ENCODE measurements at regions not wholly inside any gene's neighbourhood (a gene's known extent, or its start where the extent isn't known, plus 50 kb on each side); places are given as distances from the start of the nearest gene placed in this dataset.

DNA sequence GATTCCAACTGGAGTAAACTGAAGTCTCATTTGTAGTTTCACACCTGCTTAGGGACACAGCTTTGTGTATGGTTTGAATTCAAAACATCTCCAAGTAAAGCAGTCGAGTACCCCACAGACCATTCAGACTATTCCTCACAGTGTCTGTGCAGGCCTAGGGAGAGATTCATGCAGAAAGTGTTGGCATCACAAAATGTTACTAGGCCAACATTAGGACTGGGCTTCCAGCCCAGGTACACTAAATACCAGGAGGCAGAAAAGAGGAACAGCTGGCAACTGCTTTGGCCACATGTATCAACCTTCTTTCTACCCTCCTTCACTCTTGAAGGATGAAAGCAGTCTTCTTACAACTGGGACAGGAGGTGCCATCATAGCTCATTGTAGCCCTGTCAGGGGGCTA, 270.4 kb upstream of the TMEFF2 start:
- TF ChIP-seq CTCF (IDR thresholded peaks at IDR 0.05; ENCODE audit: low read length): no peak
- no peak for TF ChIP-seq EZH2 (optimal IDR thresholded peaks at IDR 0.05; ENCODE audit: low read depth, low read length)
